Tibial nerve (tissue), 3 donors: ENCODE measurements at regions not wholly inside any gene's neighbourhood (a gene's known extent, or its start where the extent isn't known, plus 50 kb on each side); places are given as distances from the start of the nearest gene placed in this dataset.

ENCODE experiments used
- CTCF ChIP-seq, 5 experiments: fragments of 200-600 bp in 3 of 5; fragments of 450-650 bp in 2 of 5; sonication (generic) in 3 of 5; IDR thresholded peaks; one replicate each; pipeline ENCODE4 v1.5.1; 2016 to 2019; ENCODE audit warnings: antibody characterized with exemption in 5 of 5, mild to moderate bottlenecking in 3 of 5, moderate library complexity in 2 of 5
- POLR2A ChIP-seq, 2 donors: fragments of 450-650 bp; IDR thresholded peaks; one replicate each; pipeline ENCODE4 v1.6.1; 2017; ENCODE audit warnings: antibody characterized with exemption in 2 of 2, mild to moderate bottlenecking in 2 of 2, moderate library complexity in 2 of 2

GRCh38 chr3:110544730-110545129 is 526.9 kb upstream of the NECTIN3 start:
- TF ChIP-seq CTCF (IDR thresholded peaks at IDR 0.05) (no peak), POLR2A (IDR thresholded peaks at IDR 0.05) (no peak)
